Islet of Langerhans (tissue), 1 donor: ENCODE measurements at regions not wholly inside any gene's neighbourhood (a gene's known extent, or its start where the extent isn't known, plus 50 kb on each side); places are given as distances from the start of the nearest gene placed in this dataset.
"Not testable (repeated sequence)": the region's sequence is repeated elsewhere in the genome, so short reads cannot be mapped to it uniquely, and the experiment has no call there.

Experiments
- FAIRE-seq: peaks from one replicate; lab custom pipeline; 2011; peaks lifted over from hg19 to GRCh38; lab: Jason Lieb, UNC

DNA sequence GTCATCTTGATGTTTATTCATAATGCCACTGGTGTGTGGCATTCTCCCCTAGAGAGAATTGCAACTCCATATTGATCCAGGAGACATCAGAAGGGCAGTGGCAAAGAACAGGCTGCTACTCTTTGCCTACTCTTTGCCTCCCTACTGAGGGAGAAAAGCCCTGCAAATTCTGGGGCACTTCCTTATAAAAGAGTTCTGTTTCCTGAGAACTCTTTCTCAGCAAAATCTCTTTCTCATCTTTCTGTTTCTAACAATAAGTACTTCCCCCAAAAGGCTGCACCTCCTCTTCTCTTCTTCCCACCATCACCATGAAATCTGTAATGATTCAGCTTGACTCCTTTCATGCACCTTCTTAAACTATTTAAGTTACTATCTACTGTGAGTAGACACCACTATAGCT is 270.3 kb downstream of the MREG start:
- no peak for FAIRE-seq

DNA sequence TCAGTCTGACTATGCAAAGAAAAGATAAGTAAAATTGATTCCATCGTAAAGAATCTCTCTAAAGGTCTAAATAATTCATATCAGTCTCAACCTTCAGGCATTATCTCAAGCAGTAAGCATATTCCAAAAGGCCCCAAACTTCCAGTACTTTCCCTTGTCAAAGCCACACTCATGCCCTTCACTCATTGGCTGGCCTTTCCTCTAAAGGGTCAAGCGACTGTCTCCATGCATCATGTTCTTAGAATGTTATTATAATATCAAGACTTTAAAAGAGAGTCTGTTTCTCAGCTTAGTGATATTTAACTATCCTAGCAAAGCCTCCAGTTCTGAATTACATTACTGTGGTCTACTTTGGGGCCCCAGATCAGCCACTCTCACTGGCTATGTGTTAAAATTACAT is 271.3 kb downstream of the MREG start:
- FAIRE-seq, result no peak

DNA sequence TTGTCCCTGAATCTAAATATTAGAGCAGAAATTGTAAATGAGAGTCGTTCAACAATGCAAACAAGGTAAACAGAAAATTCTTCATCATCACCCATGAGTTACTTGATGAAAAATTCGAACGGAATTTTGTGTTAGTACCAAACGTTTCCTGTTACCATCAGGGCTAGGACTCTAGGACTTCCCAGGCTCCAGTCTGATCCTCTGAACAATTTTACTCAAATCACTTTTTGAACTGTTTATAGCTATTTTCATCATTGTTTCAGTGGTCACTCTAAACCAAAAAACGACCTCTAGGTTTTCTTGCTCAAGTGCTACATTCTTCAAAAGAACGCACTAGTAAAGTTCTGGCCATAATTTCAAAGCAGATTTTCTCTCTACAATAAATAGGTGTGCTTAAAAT is 273.3 kb downstream of the MREG start:
- no peak for FAIRE-seq

DNA sequence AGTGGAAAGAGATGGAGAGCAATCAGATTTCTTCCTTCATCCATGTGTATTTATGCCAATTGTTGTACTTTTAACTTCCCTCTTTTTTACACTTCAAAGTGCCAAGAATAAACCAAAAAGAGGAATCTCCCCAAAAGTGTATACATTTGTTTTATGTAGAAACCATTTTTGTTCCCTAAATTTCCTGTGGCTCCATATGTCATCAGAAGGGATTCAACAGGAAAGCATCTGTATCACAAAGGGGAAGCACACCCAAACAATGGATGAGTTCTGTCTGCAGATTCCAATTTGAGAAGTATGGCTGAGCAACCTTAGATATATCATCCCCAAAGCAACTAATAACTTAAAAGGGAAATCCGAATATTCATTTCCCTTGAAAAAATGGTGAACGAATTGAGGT is 275.0 kb downstream of the MREG start:
- FAIRE-seq, result no peak

DNA sequence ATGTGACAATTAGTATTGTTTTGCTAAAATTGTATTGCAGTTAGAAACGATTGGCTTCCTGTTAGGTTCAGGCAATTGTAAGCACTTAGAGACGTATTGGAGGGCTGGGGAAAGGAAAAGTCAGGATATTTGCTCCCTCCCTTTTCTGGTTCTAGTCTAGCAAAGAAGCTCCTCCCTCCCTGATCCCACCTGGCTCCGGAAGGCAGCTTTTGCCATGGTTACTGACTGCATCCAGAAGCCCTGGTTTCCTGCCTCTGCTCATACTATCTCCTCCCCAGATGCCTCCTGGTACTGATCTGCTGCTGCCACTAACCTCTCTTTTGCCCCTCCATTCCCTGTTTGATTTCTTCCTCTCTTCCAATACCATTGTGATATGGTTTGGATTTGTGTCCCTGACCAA is 275.9 kb downstream of the MREG start:
- FAIRE-seq, result no peak

DNA sequence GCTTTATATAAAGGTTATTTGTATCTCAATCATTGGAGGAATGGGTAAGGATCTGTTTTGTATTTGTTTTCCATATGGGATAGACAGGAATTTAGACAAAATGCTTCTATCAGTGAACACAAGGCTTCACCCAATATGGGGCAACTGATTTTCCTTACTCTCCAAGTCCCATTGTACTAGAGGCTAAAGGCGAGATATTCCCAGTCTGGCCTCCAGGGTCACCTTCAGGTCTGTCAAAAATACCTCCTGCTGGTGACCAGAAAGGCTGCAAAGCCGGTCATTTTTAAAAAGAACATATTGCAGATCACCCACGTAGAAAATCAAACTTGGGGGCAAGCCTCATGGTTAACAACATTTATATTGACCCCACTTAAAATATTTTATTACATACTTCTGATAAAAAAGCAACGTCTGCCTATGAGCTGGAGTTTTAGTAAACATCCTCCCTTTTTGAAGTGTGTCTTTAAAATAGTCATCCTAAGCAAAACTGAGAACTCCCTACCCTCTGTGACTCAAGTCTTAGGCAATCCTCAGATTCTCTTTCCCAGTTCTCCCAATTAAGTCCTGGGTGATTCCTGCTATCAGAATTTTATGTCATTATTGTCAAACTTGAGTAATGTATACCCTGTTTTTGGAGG is 276.6 kb downstream of the MREG start:
- FAIRE-seq, result no peak

DNA sequence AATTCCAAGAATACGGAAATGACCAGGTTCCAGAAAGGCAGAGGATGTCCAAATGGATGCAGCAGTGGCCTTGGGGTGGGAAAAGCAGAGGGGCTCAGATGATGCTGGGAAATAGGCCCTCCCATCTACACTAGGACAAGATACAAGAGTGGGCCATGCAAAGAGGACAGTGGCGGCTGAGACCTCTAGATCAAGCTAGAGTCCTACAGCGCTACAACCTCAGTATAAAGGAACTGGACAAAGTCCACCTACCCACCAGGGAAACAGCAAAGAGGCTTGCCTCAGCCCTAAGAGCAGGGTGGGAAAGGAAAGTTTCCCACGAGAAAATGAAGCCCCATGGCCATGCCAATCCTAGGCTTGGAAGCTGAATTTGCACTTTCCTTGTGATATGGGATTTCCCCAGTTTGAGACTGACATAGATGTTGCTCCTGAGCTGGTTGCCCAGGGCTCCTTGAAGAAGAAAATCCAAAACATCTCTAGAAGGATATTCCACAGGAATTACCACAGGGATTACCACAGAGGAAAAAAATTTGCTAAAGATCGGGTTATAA is 282.2 kb downstream of the MREG start:
- no peak for FAIRE-seq

DNA sequence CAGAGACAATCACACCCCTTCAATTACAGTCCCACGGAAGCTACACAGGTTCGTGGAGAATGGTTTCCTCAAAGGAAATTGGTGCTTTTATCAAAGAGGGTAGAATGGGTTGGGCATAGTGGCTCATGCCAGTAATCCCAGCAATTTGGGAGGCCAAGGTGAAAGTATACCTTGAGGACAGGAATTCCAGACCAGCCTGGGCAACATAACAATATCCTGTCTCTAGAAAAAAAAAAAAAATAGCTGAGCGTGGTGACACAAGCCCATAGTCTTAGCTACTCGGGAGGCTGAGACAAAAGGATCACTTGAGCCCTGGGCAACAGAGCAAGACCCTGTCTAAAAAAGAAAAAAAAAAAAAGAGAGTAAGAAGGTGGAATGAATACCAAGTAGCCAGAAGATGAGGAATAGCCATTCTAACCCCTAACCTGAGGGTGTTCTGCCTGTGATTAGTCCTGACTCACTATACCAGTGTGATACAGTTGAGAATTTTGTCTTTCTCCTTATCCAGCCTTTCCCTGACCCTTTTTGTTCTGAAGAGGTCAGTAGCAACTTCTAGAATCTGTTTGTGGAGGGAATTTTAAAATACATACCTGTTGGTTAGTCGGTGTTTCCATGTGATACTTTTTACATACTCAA is 283.2 kb downstream of the MREG start:
- FAIRE-seq, result no peak

DNA sequence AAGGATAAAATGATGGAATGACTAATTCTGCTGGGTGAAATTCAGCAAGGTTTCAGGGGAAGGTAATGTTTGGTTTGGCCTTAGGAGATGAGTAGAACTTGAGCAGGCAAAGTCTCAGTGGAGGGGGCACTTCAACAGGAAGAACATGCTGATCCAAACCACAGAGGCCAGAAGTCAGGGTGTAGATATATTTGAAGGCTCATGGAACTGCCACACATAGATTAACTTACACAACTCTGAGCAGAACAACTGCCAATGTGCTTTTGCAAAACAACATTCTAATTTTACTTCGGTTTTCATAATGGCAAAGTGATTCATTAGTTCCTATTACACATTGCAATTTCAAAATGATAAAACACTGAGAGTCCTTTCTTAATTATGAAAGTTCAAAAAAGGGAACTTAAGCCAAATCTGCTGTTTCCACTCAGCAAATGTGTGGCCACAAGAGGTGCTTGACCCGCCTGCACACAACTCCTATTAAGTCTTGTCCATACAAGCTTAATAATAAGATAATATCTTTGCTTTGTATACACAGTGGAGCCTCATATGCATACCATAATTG is 284.8 kb downstream of the MREG start:
- no peak for FAIRE-seq

DNA sequence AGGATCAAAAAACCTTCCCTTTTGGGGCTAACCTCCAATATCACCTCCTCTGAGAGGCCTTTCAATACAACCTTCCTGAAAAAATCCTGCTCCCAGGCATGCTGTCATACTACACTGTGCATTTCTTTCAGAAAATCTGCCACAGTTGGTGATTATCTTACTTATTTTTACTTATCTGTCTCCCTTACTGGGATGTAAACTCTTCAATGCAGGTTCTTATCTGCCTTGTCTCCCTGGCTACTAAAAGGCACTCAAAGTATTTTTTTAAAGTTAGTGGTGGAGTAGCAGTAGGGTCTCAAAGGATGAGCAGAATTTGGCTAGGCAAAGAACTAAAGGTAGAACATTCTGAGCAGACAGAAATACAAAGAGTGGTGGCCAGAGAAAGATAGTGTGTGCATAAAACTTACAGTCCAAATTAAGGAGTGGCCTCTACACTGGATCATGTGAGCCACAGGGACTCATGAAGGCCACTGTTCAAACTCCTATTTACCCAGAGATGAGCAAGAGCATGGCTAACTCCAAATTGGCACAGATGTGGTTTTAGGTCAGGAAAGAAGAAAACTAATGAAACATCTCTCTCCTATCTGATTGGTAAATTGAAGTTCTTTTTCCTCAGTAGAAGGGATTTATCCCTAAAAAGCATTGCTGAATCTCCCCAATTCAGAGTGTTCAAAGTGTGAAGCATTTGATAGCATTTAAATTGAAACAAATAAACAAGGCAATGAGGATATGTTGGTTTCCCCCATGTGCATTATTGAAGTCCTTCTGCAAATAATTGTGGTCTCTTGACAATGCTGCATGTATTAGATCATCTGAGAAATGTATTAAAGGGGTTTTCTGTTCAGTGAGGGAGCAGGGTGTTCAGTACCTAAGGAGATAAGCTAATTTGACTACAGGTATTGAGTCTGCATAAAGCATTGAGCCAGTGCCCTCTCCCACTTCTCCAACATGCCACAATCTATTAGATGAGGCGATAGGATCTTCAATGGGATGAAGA is 285.5 kb downstream of the MREG start:
- FAIRE-seq, result no peak

DNA sequence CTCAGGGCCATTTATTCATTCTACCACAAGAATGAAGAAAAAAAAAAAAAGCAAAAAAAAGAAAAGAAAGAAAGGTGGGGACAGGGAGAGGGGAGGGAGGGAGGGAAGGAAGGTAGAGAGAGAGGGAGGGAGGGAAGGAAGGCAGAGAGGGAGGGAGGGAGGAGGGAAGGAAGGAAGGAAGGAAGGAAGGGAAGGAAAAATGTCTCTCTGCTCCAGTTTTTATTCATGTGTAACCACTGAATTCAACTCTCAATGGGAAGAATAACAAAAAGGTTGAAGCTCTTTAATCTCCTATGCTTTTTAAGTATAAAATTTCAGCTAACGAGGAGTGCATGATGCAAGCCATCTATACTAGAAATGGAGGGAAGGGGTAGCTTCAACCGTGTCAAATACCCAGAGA is 287.3 kb downstream of the MREG start:
- no peak for FAIRE-seq

DNA sequence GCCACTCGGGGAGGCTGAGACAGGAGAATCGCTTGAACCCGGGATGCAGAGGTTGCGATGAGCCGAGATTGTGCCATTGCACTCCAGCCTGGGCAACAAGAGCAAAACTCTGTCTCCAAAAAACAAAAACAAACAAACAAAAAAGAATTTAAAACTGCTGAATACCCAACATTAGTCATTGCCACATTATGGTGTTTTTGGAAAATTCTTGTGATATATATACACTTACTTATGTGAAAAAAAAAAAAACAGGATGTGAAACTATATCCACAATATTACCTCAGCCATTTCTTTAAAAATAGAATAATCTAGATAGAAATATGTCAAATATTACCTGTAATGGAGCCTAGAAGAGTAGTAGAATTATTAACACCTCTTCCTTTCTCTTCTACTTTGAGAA is 288.3 kb upstream of the FN1 start:
- FAIRE-seq, result no peak

DNA sequence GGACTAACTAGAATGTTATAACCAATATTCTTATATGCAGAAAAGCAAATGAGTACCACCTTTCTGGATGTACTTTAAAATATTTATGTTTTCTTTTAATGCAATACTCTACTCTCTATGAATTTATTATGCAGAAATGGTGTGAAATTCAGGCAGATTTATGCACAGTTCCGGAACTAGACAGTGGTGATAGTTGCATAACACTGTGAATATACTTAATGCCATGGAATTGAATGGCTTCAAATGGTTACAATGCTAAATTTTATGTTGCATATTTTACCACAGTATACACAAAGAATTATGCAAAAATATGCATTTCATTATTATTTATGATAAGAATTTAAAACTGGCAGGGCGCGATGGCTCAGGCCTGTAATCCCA is 287.8 kb upstream of the FN1 start:
- no peak for FAIRE-seq

DNA sequence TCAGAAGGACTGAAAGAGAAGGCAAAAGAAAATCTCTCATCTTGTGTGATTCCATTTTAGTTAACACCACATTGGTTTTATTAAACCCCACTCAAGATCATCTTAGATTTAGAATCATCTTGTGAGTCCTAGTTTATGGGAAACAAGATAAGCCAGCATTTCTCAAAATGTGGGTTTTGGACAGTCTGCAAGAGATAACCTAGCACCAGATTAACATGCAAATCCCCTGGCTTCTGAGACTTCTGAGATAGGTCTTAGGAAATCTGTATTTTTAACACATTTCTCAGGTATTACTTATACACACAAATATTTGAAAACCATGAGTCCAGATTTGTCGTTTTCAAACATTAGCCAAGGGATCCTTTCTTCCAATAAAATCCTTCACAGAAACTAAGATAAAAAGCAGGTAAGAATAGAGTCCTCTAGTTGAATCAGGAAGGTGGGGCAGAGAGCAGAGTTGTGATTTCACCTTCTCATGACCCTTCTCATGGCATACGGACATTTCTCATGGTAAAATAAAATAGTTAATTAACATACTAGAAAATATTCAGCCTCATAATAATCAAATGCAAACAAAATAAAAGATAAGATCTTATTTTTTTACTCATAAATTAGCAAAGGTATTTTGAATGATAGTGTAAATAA is 287.2 kb upstream of the FN1 start:
- no peak for FAIRE-seq

DNA sequence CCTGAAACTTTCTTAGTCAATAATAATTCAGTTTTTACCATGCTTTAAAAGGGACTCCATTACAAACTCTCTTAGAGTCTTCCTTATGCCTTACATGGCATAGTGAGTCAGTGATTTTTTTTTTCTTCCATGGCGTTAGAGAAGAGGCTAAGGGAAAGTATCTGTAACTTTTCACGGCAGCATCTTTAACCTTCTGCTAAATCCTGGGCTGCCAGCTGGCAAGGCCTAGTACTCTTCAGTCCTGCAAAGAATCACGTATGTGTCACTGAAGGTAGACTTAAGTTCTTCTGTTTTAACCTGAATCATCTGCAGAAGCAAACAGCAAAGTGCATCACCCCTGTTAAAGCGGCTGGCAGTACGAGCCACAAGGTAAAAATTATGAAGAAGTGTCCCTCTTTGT is 286.3 kb upstream of the FN1 start:
- no peak for FAIRE-seq

DNA sequence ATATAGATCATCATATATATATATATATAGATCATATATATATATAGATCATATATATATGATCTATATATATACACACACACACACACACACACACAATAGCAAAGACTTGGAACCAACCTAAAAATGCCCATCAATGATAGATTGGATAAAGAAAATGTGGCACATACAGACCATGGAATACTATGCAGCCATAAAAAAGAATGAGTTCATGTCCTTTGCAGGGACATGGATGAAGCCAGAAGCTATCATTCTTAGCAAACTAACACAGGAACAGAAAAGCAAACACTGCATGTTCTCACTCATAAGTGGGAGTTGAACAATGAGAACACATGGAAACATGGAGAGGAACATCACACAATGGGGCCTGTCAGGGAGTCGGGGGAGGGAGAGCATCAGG is 285.6 kb upstream of the FN1 start:
- not testable (repeated sequence) for FAIRE-seq

DNA sequence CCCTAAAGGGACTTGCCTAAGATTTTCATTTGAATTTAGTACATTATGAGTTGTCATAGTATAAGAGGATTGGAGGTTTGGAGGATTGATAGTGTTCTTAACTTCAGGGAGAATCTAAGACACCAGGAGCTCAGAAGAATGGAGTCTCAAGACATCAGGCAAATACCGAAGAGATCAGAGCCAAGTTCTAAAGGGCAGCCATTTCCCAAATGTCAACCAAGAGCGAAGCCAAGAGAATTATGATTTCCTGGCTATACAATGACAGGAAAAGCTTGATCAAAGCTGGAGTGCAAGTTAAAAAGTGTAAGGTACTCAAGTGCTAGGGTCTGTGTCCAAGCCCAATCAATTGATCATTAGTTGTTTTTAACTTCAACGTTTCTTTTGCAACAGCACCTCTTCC is 283.0 kb upstream of the FN1 start:
- FAIRE-seq, result no peak

DNA sequence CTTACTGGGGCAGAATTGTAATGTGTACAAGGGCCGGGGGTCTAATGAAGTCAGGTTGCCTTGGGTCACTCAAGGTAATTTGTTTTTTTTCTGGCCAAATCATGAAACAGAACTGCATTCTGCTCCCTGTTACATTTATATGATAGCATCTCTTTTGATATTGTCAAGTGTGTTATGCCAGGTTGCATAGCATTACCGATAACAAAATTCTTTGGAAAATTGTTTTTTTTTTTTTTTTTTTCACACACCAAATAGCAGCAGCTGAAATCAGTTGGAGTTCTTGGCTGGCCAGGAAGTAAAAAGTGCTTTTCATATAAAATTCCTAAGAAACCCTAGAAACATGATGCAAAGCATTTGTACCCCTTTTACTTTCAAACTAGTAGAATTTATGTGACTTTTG is 282.6 kb upstream of the FN1 start:
- no peak for FAIRE-seq

DNA sequence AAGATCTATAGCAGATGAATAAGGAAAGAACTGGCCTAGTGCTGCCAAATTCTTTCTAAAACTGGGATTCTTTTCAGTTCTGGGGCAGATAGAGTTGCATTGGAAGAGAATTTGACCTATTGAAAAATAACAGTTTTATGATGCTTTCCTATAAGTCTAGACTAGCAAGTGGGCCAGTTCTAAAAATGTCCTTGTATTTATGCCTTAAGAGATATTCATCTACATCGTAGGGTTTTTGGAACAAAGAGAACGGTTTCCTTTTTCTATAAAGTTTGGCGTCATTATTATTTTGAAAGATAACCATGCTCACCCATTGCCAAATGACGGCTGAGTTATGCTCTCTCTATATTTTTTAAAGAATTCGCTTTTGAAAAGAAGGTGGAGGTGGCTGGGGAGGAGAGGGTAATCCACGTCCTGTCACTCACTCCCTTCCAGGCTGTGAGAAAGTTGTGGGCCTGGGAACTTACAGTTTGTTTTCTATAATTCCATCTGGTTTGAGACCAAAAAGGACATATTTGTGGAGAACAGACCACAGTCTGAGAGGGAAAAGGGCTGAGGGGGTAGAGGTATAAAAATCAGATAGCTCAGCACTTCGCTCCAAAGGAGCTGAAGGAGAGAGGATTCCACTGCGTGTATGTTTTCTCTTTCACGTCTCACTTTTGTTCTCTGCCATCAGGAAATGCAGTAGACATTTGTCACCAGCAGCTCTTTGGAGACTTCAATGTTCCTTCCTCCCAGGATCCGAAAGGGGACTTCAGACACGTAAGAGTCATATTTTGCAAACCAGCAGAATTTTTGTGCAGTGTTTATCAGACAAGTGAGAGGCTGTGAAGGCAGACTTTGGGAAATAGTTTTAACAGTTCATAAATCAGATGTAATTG is 281.9 kb upstream of the FN1 start:
- FAIRE-seq, result no peak

DNA sequence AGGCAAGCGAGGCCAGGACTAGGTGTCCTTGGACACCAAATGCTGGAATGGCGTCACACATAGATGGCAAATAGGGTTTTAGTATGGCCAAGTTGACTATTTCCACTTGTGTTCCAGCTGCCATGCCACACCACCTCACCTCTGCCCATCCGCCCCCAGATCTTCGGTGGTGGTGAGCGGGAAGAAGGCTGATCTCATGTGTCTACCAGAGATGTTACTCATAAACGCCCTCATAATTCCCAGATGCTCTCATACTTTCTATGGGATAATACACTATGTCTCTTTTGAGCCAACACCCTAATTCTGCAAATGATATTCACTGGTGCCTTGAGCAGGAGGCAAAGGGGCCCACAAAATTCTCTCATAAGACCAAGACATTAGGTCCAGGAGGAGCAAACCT is 281.1 kb upstream of the FN1 start:
- FAIRE-seq, result no peak
